Gastroesophageal sphincter (tissue), 4 donors: ENCODE measurements at regions not wholly inside any gene's neighbourhood (a gene's known extent, or its start where the extent isn't known, plus 50 kb on each side); places are given as distances from the start of the nearest gene placed in this dataset.

Source experiments
- ATAC-seq: fragments of 150-250 bp; one replicate; pipeline ENCODE4 v1.9.1; 2016; ENCODE audit warnings: mild to moderate bottlenecking, moderate library complexity
- H3K27ac ChIP-seq, 4 donors: fragments of 200-600 bp; sonication (generic) in 3 of 4; 1 replicate in 3 of 4; 2 replicates in 1 of 4; pipeline ENCODE4 v1.5.1; 2016 to 2019
- H3K27me3 ChIP-seq: fragments of 200-600 bp; sonication (generic); one replicate; pipeline ENCODE4 v1.5.1; 2019
- H3K36me3 ChIP-seq, 2 donors: fragments of 200-600 bp; sonication (generic); one replicate each; pipeline ENCODE4 v1.5.1; 2019; ENCODE audit warnings: control low read depth in 1 of 2
- H3K4me1 ChIP-seq, 3 donors: fragments of 200-600 bp; sonication (generic); 1 replicate in 2 of 3; 2 replicates in 1 of 3; pipeline ENCODE4 v1.5.1; 2016 to 2019; ENCODE audit warnings: control low read depth in 2 of 3
- H3K4me3 ChIP-seq, 2 donors: fragments of 200-600 bp; sonication (generic); one replicate each; pipeline ENCODE4 v1.5.1; 2019; ENCODE audit warnings: mild to moderate bottlenecking in 1 of 2, moderate library complexity in 1 of 2
- H3K9me3 ChIP-seq, 3 donors: fragments of 200-600 bp; sonication (generic); one replicate each; pipeline ENCODE4 v1.5.1; 2017 to 2019; ENCODE audit warnings: control low read depth in 2 of 3
- EP300 ChIP-seq: sonication (generic); formaldehyde crosslinking; IDR thresholded peaks from one replicate; pipeline ENCODE4 v1.6.1; 2017; ENCODE audit warnings: antibody characterized with exemption, mild to moderate bottlenecking
- POLR2A ChIP-seq, 2 donors: fragments of 450-650 bp; IDR thresholded peaks; one replicate each; pipeline ENCODE4 v1.6.1; 2017; ENCODE audit warnings: antibody characterized with exemption in 2 of 2, mild to moderate bottlenecking in 2 of 2, moderate library complexity in 1 of 2
- POLR2AphosphoS5 ChIP-seq: sonication (generic); formaldehyde crosslinking; IDR thresholded peaks from one replicate; pipeline ENCODE4 v1.6.1; 2017; ENCODE audit warnings: antibody characterized with exemption
- WGBS, 2 donors: methylation state at CpG; one replicate each; pipeline ENCODE4 v1.1.5; 2018; ENCODE audit warnings: low coverage in 1 of 2; 5-methylcytosine and 5-hydroxymethylcytosine counted together
- TF ChIP-seq, protein P1 (sequence below), 4 experiments: fragments of 200-600 bp in 2 of 4; fragments of 450-650 bp in 2 of 4; sonication (generic) in 1 of 4; IDR thresholded peaks; one replicate each; pipeline ENCODE4 v1.5.1; 2017 to 2019; ENCODE audit warnings: antibody characterized with exemption in 4 of 4, mild to moderate bottlenecking in 2 of 4, moderate library complexity in 2 of 4

DNA sequence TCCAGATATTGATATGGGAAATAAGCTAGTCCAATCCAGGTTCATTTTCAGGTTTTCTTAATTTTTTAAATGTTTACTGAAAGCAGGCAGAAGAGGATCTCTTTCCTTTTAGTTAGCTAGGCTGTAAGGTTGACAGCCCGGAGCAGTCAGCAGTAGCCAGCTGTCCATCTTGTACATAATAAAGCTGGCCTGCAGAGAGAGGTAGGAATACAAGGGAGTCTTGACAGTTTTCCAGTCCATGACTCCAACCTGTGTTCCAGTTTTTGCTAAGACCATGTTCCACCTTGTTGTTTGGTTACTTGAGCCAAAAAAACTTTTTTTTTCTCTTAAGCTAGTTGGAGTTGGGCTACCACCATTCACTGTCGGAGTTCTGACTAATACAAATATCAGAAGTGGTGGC is 402.7 kb upstream of the TEX13C start:
- Histone ChIP-seq H3K27me3 (no peaks in the 10 kb centered on the region), H3K36me3 (no peaks in the 10 kb centered on the region), H3K9me3 (no peaks in the 10 kb centered on the region), H3K27ac (no peak overlapping the region), H3K4me1 (no peaks in the 10 kb centered on the region), H3K4me3 (no peak overlapping the region)
- WGBS, 2 donors = 82 to 83% methylated on average over 2 of the region's 2 CpGs
- TF ChIP-seq EP300 (no peak), POLR2AphosphoS5 (no peak), POLR2A (IDR thresholded peaks at IDR 0.05) (no peak)
- TF ChIP-seq, protein P1, sequence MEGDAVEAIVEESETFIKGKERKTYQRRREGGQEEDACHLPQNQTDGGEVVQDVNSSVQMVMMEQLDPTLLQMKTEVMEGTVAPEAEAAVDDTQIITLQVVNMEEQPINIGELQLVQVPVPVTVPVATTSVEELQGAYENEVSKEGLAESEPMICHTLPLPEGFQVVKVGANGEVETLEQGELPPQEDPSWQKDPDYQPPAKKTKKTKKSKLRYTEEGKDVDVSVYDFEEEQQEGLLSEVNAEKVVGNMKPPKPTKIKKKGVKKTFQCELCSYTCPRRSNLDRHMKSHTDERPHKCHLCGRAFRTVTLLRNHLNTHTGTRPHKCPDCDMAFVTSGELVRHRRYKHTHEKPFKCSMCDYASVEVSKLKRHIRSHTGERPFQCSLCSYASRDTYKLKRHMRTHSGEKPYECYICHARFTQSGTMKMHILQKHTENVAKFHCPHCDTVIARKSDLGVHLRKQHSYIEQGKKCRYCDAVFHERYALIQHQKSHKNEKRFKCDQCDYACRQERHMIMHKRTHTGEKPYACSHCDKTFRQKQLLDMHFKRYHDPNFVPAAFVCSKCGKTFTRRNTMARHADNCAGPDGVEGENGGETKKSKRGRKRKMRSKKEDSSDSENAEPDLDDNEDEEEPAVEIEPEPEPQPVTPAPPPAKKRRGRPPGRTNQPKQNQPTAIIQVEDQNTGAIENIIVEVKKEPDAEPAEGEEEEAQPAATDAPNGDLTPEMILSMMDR (IDR thresholded peaks at IDR 0.05) = no peak
- no peak for ATAC-seq

DNA sequence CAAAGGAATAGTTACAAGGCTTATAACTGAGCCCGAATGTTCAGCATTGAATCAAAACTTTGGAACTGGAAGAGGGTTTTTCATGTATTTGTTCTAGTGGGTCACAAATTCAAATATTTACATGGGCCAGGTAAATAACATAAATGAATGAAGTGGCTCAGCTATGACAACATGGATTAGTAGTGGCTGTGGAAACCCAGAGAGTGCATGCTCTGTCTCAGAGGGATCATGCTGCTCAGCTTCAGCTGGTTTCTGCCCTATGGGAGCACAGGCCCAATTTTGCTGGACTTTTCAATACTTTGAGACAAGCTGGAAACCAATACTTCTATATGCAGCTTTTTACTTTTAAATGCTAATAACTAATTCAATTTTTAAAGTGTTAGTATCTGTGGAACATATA is 394.0 kb upstream of the TEX13C start:
- Histone ChIP-seq H3K4me3 (no peak overlapping the region), H3K4me1 (no peaks in the 10 kb centered on the region), H3K27ac (no peak overlapping the region), H3K27me3 (no peaks in the 10 kb centered on the region), H3K9me3 (no peaks in the 10 kb centered on the region), H3K36me3 (no peaks in the 10 kb centered on the region)
- ATAC-seq = no peak
- WGBS, 2 donors = 64% methylated on average over 1 of the region's 1 CpG; no CpG with 5 or more reads in 1 of the 2 donors
- no peak for TF ChIP-seq POLR2AphosphoS5
- TF ChIP-seq, protein P1 (IDR thresholded peaks at IDR 0.05) = no peak
- no peak for TF ChIP-seq EP300
- no peak for TF ChIP-seq POLR2A (IDR thresholded peaks at IDR 0.05)

DNA sequence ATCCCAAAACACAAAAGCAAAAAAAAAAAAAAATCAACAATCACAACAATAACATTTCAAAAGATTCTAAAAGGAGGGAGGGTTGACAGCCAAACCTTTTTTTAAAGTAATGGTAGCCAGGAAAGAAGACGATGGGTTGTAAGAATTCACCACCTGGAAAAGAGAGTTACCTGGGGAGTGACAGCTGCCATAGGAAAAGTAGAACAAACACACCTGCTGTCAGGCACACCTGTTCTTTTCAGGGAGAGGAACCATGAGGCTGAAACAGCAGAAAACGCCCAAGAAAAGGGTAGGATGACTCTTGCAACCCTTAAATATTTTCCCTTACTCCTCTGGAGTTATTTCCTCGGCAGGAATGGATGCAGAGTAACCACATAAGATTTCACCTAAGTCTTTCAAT is 388.4 kb upstream of the TEX13C start:
- Histone ChIP-seq H3K9me3 (no peaks in the 10 kb centered on the region), H3K4me3 (no peak overlapping the region), H3K36me3 (no peaks in the 10 kb centered on the region), H3K27me3 (no peaks in the 10 kb centered on the region), H3K27ac (no peak overlapping the region), H3K4me1 (no peaks in the 10 kb centered on the region)
- WGBS, 2 donors = 62 to 85% methylated on average over 3 of the region's 3 CpGs
- TF ChIP-seq, protein P1 (IDR thresholded peaks at IDR 0.05) = no peak
- TF ChIP-seq EP300 (no peak), POLR2AphosphoS5 (no peak), POLR2A (IDR thresholded peaks at IDR 0.05) (no peak)
- no peak for ATAC-seq

DNA sequence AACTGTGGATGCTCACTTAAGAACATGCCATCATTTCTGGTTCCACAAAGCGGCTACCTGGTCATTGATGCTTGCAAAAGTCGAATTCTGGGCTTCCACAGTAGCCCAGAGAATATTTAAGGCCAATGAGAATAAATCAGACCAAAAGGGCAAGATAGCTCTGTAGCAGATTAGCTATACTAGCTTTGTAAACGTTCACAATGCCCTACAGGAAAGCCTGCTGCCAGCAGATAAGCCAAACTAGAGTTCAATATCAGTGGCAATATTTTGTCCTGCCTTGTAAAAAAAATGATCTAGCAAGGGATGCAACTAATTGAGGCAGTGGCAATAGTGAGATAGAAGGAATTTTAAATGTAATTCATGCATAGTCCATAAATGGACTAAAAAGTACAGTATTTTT is 387.7 kb upstream of the TEX13C start:
- no peak overlapping the region for H3K4me3 ChIP-seq
- H3K9me3 ChIP-seq = no peaks in the 10 kb centered on the region
- no peaks in the 10 kb centered on the region for H3K36me3 ChIP-seq
- no peak overlapping the region for H3K27ac ChIP-seq
- no peaks in the 10 kb centered on the region for H3K27me3 ChIP-seq
- no peak for ATAC-seq
- WGBS, 2 donors = 17 to 50% methylated on average over 1 of the region's 3 CpGs
- TF ChIP-seq POLR2AphosphoS5 = no peak
- TF ChIP-seq, protein P1 (IDR thresholded peaks at IDR 0.05) = no peak
- TF ChIP-seq POLR2A (IDR thresholded peaks at IDR 0.05) = no peak
- H3K4me1 ChIP-seq = no peaks in the 10 kb centered on the region

DNA sequence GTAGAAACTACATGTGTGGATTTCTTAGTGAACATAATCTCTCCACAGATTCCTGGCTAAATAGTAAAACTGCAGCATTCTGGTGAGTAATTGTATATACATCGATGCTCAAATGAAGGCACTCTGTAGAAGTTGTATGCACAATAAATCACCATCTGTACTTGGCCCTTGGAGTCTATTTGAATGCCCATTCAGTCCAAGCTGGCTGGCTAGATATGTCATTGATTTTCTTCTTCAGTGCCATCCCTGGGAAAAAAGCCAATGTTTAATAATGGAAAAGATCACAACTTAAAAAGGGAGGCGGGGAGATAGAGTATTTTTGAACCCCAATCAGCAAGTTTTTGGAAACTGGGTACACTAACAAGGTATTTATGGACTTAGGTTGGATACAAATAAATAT is 381.0 kb upstream of the TEX13C start:
- Histone ChIP-seq H3K4me3 (no peak overlapping the region), H3K9me3 (no peaks in the 10 kb centered on the region), H3K36me3 (no peaks in the 10 kb centered on the region), H3K27me3 (no peaks in the 10 kb centered on the region), H3K27ac (no peak overlapping the region), H3K4me1 (no peaks in the 10 kb centered on the region)
- 57 to 71% methylated on average over 1 of the region's 2 CpGs for whole genome bisulfite sequencing, 2 donors
- TF ChIP-seq EP300 (no peak), POLR2AphosphoS5 (no peak), POLR2A (IDR thresholded peaks at IDR 0.05) (no peak)
- TF ChIP-seq, protein P1 (IDR thresholded peaks at IDR 0.05) = no peak
- no peak for ATAC-seq
